ENCODE measurements at regions not wholly inside any gene's neighbourhood (a gene's known extent, or its start where the extent isn't known, plus 50 kb on each side); places are given as distances from the start of the nearest gene placed in this dataset.

- Histone ChIP-seq H3K9me3 (ENCODE audit: low read length) (no peaks in the 10 kb centered on the region), H2AFZ (ENCODE audit: low read length) (no peak overlapping the region), H3K4me1 (ENCODE audit: insufficient read depth, low read length, poor library complexity, severe bottlenecking) (no peaks in the 10 kb centered on the region), H3K79me2 (ENCODE audit: insufficient read depth, low read depth, low read length) (no peaks in the 10 kb centered on the region), H3K4me3 (ENCODE audit: low read depth, low read length, poor library complexity, severe bottlenecking) (no peak overlapping the region), H3K27ac (ENCODE audit: low read depth, low read length, poor library complexity, severe bottlenecking) (no peak overlapping the region), H3K4me2 (ENCODE audit: low read length) (no peak overlapping the region), H3K36me3 (ENCODE audit: insufficient read depth, low read length) (no peaks in the 10 kb centered on the region), H3K9me2 (ENCODE audit: insufficient read depth, low read length) (no peaks in the 10 kb centered on the region), H4K20me1 (ENCODE audit: insufficient read depth, low read length) (no peaks in the 10 kb centered on the region)
- TF ChIP-seq CTCF (conservative IDR thresholded peaks at IDR 0.05; ENCODE audit: low read length) (no peak), EZH2phosphoT487 (IDR thresholded peaks at IDR 0.05; ENCODE audit: borderline replicate concordance, low read depth, low read length) (no peak)
- intact Hi-C loops (cut with micrococcal nuclease; ENCODE audit: unreplicated experiment), result no loop called here
- BruUV-seq (replicated peaks), result no TSS peak
- POLR2A ChIA-PET, result no interaction called here
- no peak for DNase-seq (ENCODE audit: low spot score)
- CTCF ChIA-PET (ENCODE audit: unreplicated experiment), result no interaction called here
Observed at GRCh38 chr13:73323615-73324014, 264.8 kb downstream of the KLF5 start.

GRCh38 chr13:73321043-73321442, 262.2 kb downstream of the KLF5 start:
- Histone ChIP-seq H3K9me3 (ENCODE audit: low read length) (no peaks in the 10 kb centered on the region), H3K27ac (ENCODE audit: low read depth, low read length, poor library complexity, severe bottlenecking) (no peak overlapping the region), H4K20me1 (ENCODE audit: insufficient read depth, low read length) (no peaks in the 10 kb centered on the region), H3K36me3 (ENCODE audit: insufficient read depth, low read length) (no peaks in the 10 kb centered on the region), H3K9me2 (ENCODE audit: insufficient read depth, low read length) (no peaks in the 10 kb centered on the region), H2AFZ (ENCODE audit: low read length) (no peak overlapping the region), H3K4me2 (ENCODE audit: low read length) (no peak overlapping the region), H3K79me2 (ENCODE audit: insufficient read depth, low read depth, low read length) (no peaks in the 10 kb centered on the region), H3K4me3 (ENCODE audit: low read depth, low read length, poor library complexity, severe bottlenecking) (no peak overlapping the region), H3K4me1 (ENCODE audit: insufficient read depth, low read length, poor library complexity, severe bottlenecking) (no peaks in the 10 kb centered on the region)
- intact Hi-C loops (cut with micrococcal nuclease; ENCODE audit: unreplicated experiment), result no loop called here
- CTCF ChIA-PET (ENCODE audit: unreplicated experiment), result no interaction called here
- DNase-seq (ENCODE audit: low spot score), result no peak
- BruUV-seq (replicated peaks), result no TSS peak
- POLR2A ChIA-PET, result interaction anchor here (0.6 kb wide), 1 partner anchor 15 kb away, joined by 4 read pairs; no protein-coding TSS in a partner anchor
- TF ChIP-seq CTCF (conservative IDR thresholded peaks at IDR 0.05; ENCODE audit: low read length) (no peak), EZH2phosphoT487 (IDR thresholded peaks at IDR 0.05; ENCODE audit: borderline replicate concordance, low read depth, low read length) (no peak)

GRCh38 chr13:73317140-73317539, 258.3 kb downstream of the KLF5 start:
- ChIA-PET CTCF (ENCODE audit: unreplicated experiment) (no interaction called here), POLR2A (interaction anchor here (1.3 kb wide), 1 partner anchor 9 kb away, joined by 5 read pairs; no protein-coding TSS in a partner anchor)
- DNase-seq (ENCODE audit: low spot score), result no peak
- Histone ChIP-seq H3K4me2 (ENCODE audit: low read length) (no peak overlapping the region), H3K79me2 (ENCODE audit: insufficient read depth, low read depth, low read length) (no peaks in the 10 kb centered on the region), H3K27ac (ENCODE audit: low read depth, low read length, poor library complexity, severe bottlenecking) (no peak overlapping the region), H3K36me3 (ENCODE audit: insufficient read depth, low read length) (no peaks in the 10 kb centered on the region), H3K9me2 (ENCODE audit: insufficient read depth, low read length) (no peaks in the 10 kb centered on the region), H4K20me1 (ENCODE audit: insufficient read depth, low read length) (no peaks in the 10 kb centered on the region), H3K9me3 (ENCODE audit: low read length) (no peaks in the 10 kb centered on the region), H3K4me3 (ENCODE audit: low read depth, low read length, poor library complexity, severe bottlenecking) (no peak overlapping the region), H2AFZ (ENCODE audit: low read length) (no peak overlapping the region), H3K4me1 (ENCODE audit: insufficient read depth, low read length, poor library complexity, severe bottlenecking) (no peaks in the 10 kb centered on the region)
- intact Hi-C loops (cut with micrococcal nuclease; ENCODE audit: unreplicated experiment), result no loop called here
- TF ChIP-seq EZH2phosphoT487 (IDR thresholded peaks at IDR 0.05; ENCODE audit: borderline replicate concordance, low read depth, low read length) (no peak), CTCF (conservative IDR thresholded peaks at IDR 0.05; ENCODE audit: low read length) (no peak)
- no TSS peak for BruUV-seq (replicated peaks)
